GM12878 (cell line): ENCODE measurements at regions not wholly inside any gene's neighbourhood (a gene's known extent, or its start where the extent isn't known, plus 50 kb on each side); places are given as distances from the start of the nearest gene placed in this dataset.

ENCODE experiments used
- ATAC-seq: fragments of 200-7000 bp; cut with Tn5 transposase; 3 replicates; pipeline ENCODE4 v1.9.1; 2020; ENCODE audit warnings: mild to moderate bottlenecking, moderate library complexity
- BruUV-seq: library from RNA; stranded (reverse); fragments of 400-500 nt; replicated peaks from 2 replicates; lab custom pipeline; 2021; lab: Mats Ljungman, UMichigan
- CTCF ChIA-PET: fragments of 300-600 bp; sonication (Branson Sonifier 250); formaldehyde crosslinking; extraction: SDS; loops from one replicate; lab custom pipeline; 2021; ENCODE audit warnings: inconsistent platforms; lab: Yijun Ruan, JAX
- POLR2A ChIA-PET: fragments of 350-600 bp; formaldehyde crosslinking; extraction: SDS; loops from one replicate; lab custom pipeline; 2021; ENCODE audit warnings: inconsistent platforms; lab: Charles Lee
- RAD21 ChIA-PET: fragments of 300-600 bp; sonication (Branson Sonifier 250); formaldehyde crosslinking; loops from one replicate; lab custom pipeline; 2023; ENCODE audit warnings: antibody characterized with exemption; ENCODE audit not compliant: unreplicated experiment; lab: Charles Lee
- SMC1A ChIA-PET: fragments of 300-600 bp; sonication (Branson Sonifier 250); formaldehyde crosslinking; loops from one replicate; lab custom pipeline; 2023; ENCODE audit not compliant: unreplicated experiment, uncharacterized antibody; lab: Charles Lee
- DNase-seq: peaks from one replicate; pipeline ENCODE4 v3.0.0-alpha.2; 2011; ENCODE audit warnings: low read depth, low spot score
- FAIRE-seq: peaks from 3 replicates; lab custom pipeline; 2011; peaks lifted over from hg19 to GRCh38; lab: Jason Lieb, UNC
- H2AFZ ChIP-seq: 2 replicates; pipeline ENCODE4 v1.6.0; 2011; ENCODE audit warnings: low read depth, low read length, control low read depth; ENCODE audit not compliant: control insufficient read depth
- H3K27ac ChIP-seq: 2 replicates; pipeline ENCODE4 v1.5.1; 2011; ENCODE audit warnings: control low read depth; ENCODE audit not compliant: control insufficient read depth, insufficient read depth
- H3K27me3 ChIP-seq, 2 experiments: replicated peaks in 1 of 2; 2 replicates each; pipeline versions ENCODE4 v1.6.0 to v1.6.1; 2011; ENCODE audit warnings: low read length in 1 of 2; ENCODE audit not compliant: control insufficient read depth in 2 of 2, insufficient read depth in 2 of 2
- H3K36me3 ChIP-seq, 2 experiments: 2 replicates each; pipeline ENCODE4 v1.5.1; 2011; ENCODE audit warnings: low read length in 1 of 2; ENCODE audit not compliant: control insufficient read depth in 2 of 2, insufficient read depth in 2 of 2
- H3K4me1 ChIP-seq: 2 replicates; pipeline ENCODE4 v1.6.1; 2011; ENCODE audit warnings: mild to moderate bottlenecking, low read length, moderate library complexity, mixed read lengths; ENCODE audit not compliant: control insufficient read depth, insufficient read depth
- H3K4me2 ChIP-seq: 2 replicates; pipeline ENCODE4 v1.6.0; 2011; ENCODE audit warnings: control low read depth; ENCODE audit not compliant: control insufficient read depth, insufficient read depth
- H3K4me3 ChIP-seq: fragments of 200-600 bp; sonication (generic); 2 replicates; pipeline ENCODE4 v1.5.1; 2016
- H3K79me2 ChIP-seq: 2 replicates; pipeline ENCODE4 v1.6.0; 2011; ENCODE audit warnings: low read length; ENCODE audit not compliant: control insufficient read depth, insufficient read depth
- H3K9ac ChIP-seq: 2 replicates; pipeline ENCODE4 v1.8.0; 2011; ENCODE audit warnings: low read length, control low read depth, mixed read lengths; ENCODE audit not compliant: control insufficient read depth, insufficient read depth
- H3K9me3 ChIP-seq: replicated peaks from 3 replicates; pipeline ENCODE4 v1.5.1; 2011; ENCODE audit warnings: mild to moderate bottlenecking, low read length; ENCODE audit not compliant: control insufficient read depth, insufficient read depth
- H4K20me1 ChIP-seq: 2 replicates; pipeline ENCODE4 v1.6.0; 2011; ENCODE audit not compliant: control insufficient read depth, insufficient read depth
- BCL11A ChIP-seq: IDR thresholded peaks from 2 replicates; pipeline ENCODE4 v1.6.1; 2011; ENCODE audit warnings: low read depth, low read length
- BMI1 ChIP-seq: fragments of 450-650 bp; IDR thresholded peaks from 2 replicates; pipeline ENCODE4 v1.6.1; 2016; ENCODE audit warnings: mild to moderate bottlenecking, moderate library complexity, borderline replicate concordance
- CREM ChIP-seq: IDR thresholded peaks from 2 replicates; pipeline ENCODE4 v1.6.1; 2014; ENCODE audit warnings: antibody characterized with exemption, low read depth
- ESRRA ChIP-seq: IDR thresholded peaks from 2 replicates; pipeline ENCODE4 v1.6.1; 2012; ENCODE audit warnings: mild to moderate bottlenecking, low read length, improper control_type of control experiment
- FOS ChIP-seq: IDR thresholded peaks from 3 replicates; pipeline ENCODE4 v1.6.1; 2011; ENCODE audit warnings: borderline replicate concordance; ENCODE audit not compliant: insufficient read length; ENCODE audit errors: extremely low read depth
- FOXK2 ChIP-seq: fragments of 450-650 bp; IDR thresholded peaks from 2 replicates; pipeline ENCODE4 v1.6.1; 2017; ENCODE audit warnings: mild to moderate bottlenecking, moderate library complexity
- NR2C2 ChIP-seq: IDR thresholded peaks from 2 replicates; pipeline ENCODE4 v1.6.1; 2011; ENCODE audit warnings: borderline replicate concordance, low read depth; ENCODE audit not compliant: control insufficient read depth, insufficient read length
- PKNOX1 ChIP-seq: fragments of 450-650 bp; IDR thresholded peaks from 2 replicates; pipeline ENCODE4 v1.6.1; 2016; ENCODE audit warnings: mild to moderate bottlenecking
- REST ChIP-seq: IDR thresholded peaks from 2 replicates; pipeline ENCODE4 v1.6.1; 2012; ENCODE audit warnings: mild to moderate bottlenecking, low read depth, low read length
- STAT3 ChIP-seq: IDR thresholded peaks from 2 replicates; pipeline ENCODE4 v1.6.1; 2011; ENCODE audit warnings: low read depth, low read length, improper control_type of control experiment
- WRNIP1 ChIP-seq: IDR thresholded peaks from 2 replicates; pipeline ENCODE4 v1.6.1; 2011; ENCODE audit warnings: low read depth, low read length, improper control_type of control experiment, borderline replicate concordance
- ZBED1 ChIP-seq: IDR thresholded peaks from 2 replicates; pipeline ENCODE4 v1.6.1; 2016; ENCODE audit warnings: borderline replicate concordance
- WGBS: methylation state at CpG from one replicate; pipeline ENCODE4 v1.1.6; 2016; ENCODE audit warnings: low lambda C conversion rate; ENCODE audit not compliant: insufficient replicate concordance, insufficient coverage; ENCODE audit errors: missing lambda C conversion rate; 5-methylcytosine and 5-hydroxymethylcytosine counted together
- in situ Hi-C: fragments of 300-500 bp; cut with MboI; formaldehyde crosslinking; loops from 9 replicates; pipeline ENCODE4 v1.14.3; 2018; ENCODE audit warnings: mixed read lengths
- intact Hi-C: fragments of 100-400 bp; cut with micrococcal nuclease; formaldehyde crosslinking; loops from one replicate; pipeline ENCODE4 v1.14.2; 2022; ENCODE audit not compliant: unreplicated experiment

GRCh38 chr9:12194731-12195130 lies 498.5 kb upstream of the TYRP1 start:
- FAIRE-seq (no peak), DNase-seq (no peak), ATAC-seq (no peak)
- in situ Hi-C loops, result no loop called here
- POLR2A ChIA-PET, result no interaction called here
- H3K27me3 ChIP-seq, result no peaks in the 10 kb centered on the region
- TF ChIP-seq PKNOX1 (no peak), ZBED1 (no peak), NR2C2 (no peak), FOS (no peak), WRNIP1 (no peak), CREM (no peak), BCL11A (no peak), ESRRA (no peak), BMI1 (no peak)
- no peaks in the 10 kb centered on the region for H3K36me3 ChIP-seq
- H3K9ac ChIP-seq, result no peak overlapping the region
- H4K20me1 ChIP-seq, result no peaks in the 10 kb centered on the region
- H3K4me3 ChIP-seq, result no peak overlapping the region
- SMC1A ChIA-PET, result no interaction called here
- intact Hi-C loops, result no loop called here
- no TSS peak for BruUV-seq
- 0% methylated on average over 2 of the region's 2 CpGs for WGBS
- RAD21 ChIA-PET, result no interaction called here
- H3K4me1 ChIP-seq, result no peaks in the 10 kb centered on the region
- H3K4me2 ChIP-seq, result no peak overlapping the region
- H2AFZ ChIP-seq, result no peak overlapping the region
- no peaks in the 10 kb centered on the region for H3K79me2 ChIP-seq
- no peak overlapping the region for H3K27ac ChIP-seq
- CTCF ChIA-PET, result interaction anchor here (0.6 kb wide), 1 partner anchor 53 kb away, joined by 3 read pairs; no protein-coding TSS in a partner anchor
- no peaks in the 10 kb centered on the region for H3K9me3 ChIP-seq

GRCh38 chr9:12195456-12195855 lies 497.7 kb upstream of the TYRP1 start:
- Histone ChIP-seq H2AFZ (no peak overlapping the region), H3K79me2 (no peaks in the 10 kb centered on the region), H3K4me3 (no peak overlapping the region), H3K36me3 (no peaks in the 10 kb centered on the region), H3K4me2 (no peak overlapping the region), H4K20me1 (no peaks in the 10 kb centered on the region), H3K27me3 (no peaks in the 10 kb centered on the region), H3K9me3 (no peaks in the 10 kb centered on the region), H3K9ac (no peak overlapping the region), H3K4me1 (no peaks in the 10 kb centered on the region), H3K27ac (no peak overlapping the region)
- FAIRE-seq, result no peak
- ATAC-seq, result no peak
- ChIA-PET POLR2A (no interaction called here), CTCF (interaction anchor here (0.6 kb wide), 1 partner anchor 52 kb away, joined by 3 read pairs; no protein-coding TSS in a partner anchor), SMC1A (no interaction called here), RAD21 (no interaction called here)
- no peak for DNase-seq
- intact Hi-C loops (no loop called here), in situ Hi-C loops (no loop called here)
- BruUV-seq, result no TSS peak
- TF ChIP-seq REST (no peak), FOXK2 (no peak), STAT3 (no peak)
